GM12873 (cell line): ENCODE measurements at regions not wholly inside any gene's neighbourhood (a gene's known extent, or its start where the extent isn't known, plus 50 kb on each side); places are given as distances from the start of the nearest gene placed in this dataset.

ENCODE experiments used
- TF ChIP-seq, protein P1 (sequence below): IDR thresholded peaks from 2 replicates; pipeline ENCODE4 v1.5.1; 2012; ENCODE audit warnings: low read depth, mild to moderate bottlenecking, moderate library complexity, low read length, control low read depth; ENCODE audit not compliant: insufficient read depth; ENCODE audit errors: missing control alignments

DNA sequence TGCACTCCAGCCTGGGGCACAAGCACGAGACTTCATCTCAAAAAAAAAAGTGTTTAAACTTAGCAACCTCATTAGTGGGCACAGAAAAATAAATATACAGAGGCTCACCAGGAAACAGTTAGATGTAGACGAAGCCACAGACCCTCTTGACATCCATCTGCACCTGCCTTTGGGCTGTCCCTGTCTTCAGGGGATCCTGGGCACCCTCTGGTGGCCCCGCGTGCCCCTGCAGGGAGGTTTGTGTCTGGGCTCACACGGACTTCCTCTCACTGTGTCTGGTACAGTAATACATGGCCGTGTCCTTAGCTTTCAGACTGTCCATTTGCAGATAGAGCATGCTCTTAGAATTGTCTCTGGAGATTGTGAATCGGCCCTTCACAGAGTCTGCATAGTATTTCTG, 916.5 kb downstream of the TMEM121 start:
- TF ChIP-seq, protein P1, sequence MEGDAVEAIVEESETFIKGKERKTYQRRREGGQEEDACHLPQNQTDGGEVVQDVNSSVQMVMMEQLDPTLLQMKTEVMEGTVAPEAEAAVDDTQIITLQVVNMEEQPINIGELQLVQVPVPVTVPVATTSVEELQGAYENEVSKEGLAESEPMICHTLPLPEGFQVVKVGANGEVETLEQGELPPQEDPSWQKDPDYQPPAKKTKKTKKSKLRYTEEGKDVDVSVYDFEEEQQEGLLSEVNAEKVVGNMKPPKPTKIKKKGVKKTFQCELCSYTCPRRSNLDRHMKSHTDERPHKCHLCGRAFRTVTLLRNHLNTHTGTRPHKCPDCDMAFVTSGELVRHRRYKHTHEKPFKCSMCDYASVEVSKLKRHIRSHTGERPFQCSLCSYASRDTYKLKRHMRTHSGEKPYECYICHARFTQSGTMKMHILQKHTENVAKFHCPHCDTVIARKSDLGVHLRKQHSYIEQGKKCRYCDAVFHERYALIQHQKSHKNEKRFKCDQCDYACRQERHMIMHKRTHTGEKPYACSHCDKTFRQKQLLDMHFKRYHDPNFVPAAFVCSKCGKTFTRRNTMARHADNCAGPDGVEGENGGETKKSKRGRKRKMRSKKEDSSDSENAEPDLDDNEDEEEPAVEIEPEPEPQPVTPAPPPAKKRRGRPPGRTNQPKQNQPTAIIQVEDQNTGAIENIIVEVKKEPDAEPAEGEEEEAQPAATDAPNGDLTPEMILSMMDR: peak; percentile 75

DNA sequence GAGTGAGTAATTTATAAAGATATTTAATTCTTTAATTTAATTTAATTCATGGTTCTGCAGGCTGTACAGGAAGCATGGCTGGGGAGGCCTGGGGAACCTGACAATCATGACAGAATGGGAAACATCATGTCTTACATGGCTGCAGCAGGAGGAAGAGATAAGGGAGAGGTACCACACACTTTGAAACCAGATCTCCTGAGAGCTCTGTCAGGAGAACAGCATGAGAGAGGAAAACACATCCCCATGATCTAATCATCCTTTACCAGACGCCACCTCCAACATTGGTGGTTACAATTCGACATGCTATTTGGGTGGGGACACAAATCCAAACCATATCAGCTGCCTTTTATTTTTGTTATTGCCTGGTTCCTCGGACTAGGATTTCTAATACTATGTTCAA, 928.6 kb downstream of the TMEM121 start:
- TF ChIP-seq, protein P1: no peak

GRCh38 chr14:106459971-106460730, 933.8 kb downstream of the TMEM121 start:
- TF ChIP-seq, protein P1: peak; percentile 83

GRCh38 chr14:106460916-106461315, 934.5 kb downstream of the TMEM121 start:
- TF ChIP-seq, protein P1: no peak

DNA sequence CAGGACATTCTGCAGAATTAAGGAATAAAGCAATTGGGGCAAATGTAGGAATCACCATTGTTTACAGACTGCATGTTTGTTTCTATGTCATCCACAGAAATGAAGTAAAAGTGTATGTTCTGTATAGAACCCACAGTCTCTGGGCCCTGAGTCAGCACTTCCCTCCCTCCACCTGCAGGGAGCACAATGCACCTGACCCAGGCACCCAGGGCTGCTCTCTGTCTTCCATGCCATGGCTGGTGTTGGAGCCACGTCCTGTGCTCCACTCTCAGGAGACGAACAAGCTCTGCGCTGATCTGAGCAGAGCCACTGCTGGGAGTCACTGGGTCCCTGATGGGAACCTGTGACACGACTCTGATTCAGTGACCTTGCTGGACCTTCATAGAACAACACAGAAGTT, 942.5 kb downstream of the TMEM121 start:
- TF ChIP-seq, protein P1: peak; percentile 32

DNA sequence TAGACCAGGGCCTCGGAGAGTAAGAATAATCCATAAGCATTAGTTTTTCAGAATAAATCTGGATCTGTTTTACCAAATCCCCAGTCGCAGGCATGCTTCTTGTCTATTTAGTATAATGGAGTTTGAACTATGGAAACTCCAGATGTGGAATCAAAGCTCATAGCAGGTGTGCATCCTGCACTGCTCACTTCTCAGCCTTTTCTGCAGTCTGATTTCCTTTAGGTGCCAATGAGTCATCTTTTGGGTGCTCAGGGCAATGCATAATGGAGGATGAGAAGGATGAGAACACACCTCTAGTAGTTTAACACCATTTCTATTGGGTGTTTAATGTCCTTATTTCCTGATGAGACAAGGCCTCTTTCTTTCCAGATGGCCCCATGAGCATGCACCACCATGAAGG, 961.2 kb downstream of the TMEM121 start:
- TF ChIP-seq, protein P1: no peak

DNA sequence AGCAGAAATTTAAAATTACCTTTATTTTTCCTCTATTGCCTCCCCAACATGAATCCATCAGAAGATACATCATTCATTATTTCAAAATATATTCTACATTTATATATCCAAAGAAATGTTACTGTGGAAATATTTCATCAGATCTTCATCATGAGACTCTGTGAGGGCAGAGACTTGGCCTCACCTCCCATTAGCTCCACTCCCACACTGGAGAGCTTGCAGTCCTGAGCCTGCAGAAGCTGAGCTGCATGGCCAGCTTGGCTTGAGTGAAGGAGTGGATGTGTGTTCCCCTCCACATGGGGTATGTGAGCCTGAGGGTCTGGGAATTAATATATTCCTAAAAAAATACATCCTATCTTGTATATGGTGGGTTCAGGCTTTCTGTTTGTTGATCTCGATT, 961.9 kb downstream of the TMEM121 start:
- TF ChIP-seq, protein P1: no peak
